GM21529 (cell line): ENCODE measurements at regions not wholly inside any gene's neighbourhood (a gene's known extent, or its start where the extent isn't known, plus 50 kb on each side); places are given as distances from the start of the nearest gene placed in this dataset.
"Not testable (repeated sequence)": the region's sequence is repeated elsewhere in the genome, so short reads cannot be mapped to it uniquely, and the experiment has no call there.

ENCODE experiments used
- ATAC-seq: cut with Tn5 transposase; IDR thresholded peaks from one replicate; pipeline ENCODE4 v1.9.1; 2021; ENCODE audit not compliant: unreplicated experiment

- no peak for ATAC-seq
These were observed 190.9 kb downstream of the SLITRK6 start for GRCh38 chr13:85608255-85608829.

DNA sequence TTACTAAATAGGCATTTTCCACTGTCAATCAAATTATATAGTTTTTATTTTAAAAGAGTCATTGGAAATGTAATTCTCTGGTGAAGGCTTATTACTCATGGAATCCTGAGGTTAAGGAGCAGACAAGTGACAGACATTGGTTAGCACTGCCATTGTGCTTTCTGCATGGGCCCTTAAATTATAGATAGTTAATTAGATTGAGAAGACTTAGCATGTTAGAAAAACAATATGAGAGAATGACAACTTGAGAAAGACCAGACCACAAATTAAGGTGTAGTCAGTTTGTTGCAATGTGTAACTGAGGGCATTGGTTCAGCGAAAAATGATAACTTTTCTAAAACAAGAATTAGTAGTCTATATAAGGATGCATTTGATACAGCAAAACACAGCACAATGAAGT, 195.5 kb downstream of the SLITRK6 start:
- no peak for ATAC-seq

- ATAC-seq, result no peak
These were observed 197.7 kb downstream of the SLITRK6 start for GRCh38 chr13:85601526-85601925.

DNA sequence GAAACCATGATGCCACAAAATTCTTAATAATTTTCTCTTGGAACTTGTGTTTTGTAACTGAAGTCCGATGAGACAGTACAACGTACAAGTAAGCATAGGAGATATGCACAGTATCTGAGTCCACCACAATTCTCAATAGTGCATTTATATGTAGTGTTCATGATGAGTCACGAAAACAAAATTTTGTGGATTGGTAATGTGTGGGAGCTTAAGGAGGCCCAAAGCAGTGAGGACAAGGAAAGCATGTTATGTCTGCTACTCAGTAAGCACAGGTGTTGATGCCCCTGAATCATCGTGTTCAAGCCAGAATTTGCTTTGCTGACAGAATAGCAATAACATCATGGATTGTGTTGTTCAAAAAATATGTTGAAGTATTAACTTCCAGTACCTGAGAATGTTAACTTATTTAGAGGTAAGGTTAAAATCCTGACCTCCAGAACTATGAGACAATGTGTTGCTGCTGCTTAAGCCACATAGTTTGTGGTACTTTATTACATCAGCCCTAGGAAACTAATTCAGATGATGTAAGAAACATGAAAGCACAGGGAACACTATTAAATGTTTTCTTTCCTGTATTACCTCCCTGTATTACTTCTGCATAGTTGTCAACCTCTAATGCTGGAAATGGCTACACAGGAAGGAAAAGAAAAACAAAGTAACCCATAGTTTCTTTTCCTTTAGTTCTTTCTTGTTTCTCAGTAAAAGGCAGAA, 201.3 kb downstream of the SLITRK6 start:
- no peak for ATAC-seq

GRCh38 chr13:85592211-85592610, 207.0 kb downstream of the SLITRK6 start:
- ATAC-seq, result no peak

DNA sequence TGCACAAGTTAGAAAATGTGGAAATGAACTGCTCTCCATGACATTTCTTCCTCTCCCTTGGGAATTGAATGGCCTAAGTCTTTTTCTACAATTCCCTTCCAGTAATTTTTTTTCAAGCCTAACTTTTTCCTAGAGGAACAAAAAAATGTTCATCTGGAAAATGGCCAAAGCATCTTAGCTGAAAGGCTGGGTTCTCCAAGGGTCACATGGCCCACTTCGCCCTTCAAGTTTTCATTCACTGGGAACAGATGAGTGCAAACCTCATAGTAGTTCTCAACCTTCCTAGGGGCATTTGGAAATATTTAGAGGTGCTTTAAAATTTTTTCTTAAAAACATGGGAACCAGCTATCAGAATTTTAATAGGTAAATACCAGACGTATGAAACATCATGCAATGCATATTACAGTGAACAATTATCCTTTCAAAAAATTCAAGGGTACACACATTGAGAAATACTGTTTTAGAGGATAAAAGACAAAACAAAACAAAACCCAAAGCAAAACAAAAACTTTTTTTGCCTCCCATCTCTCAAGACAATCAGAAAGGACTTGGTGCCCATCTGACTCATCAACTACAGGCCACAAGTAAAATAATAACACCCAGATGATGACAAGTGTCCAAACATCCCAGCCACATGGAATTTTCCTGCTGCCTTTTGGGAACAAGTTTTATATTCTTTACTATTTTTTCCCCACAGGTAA, 208.8 kb downstream of the SLITRK6 start:
- no peak for ATAC-seq

GRCh38 chr13:85589021-85589420, 210.2 kb downstream of the SLITRK6 start:
- no peak for ATAC-seq

GRCh38 chr13:85588359-85588758, 210.9 kb downstream of the SLITRK6 start:
- ATAC-seq, result no peak

GRCh38 chr13:85586856-85587255, 212.4 kb downstream of the SLITRK6 start:
- ATAC-seq, result no peak

DNA sequence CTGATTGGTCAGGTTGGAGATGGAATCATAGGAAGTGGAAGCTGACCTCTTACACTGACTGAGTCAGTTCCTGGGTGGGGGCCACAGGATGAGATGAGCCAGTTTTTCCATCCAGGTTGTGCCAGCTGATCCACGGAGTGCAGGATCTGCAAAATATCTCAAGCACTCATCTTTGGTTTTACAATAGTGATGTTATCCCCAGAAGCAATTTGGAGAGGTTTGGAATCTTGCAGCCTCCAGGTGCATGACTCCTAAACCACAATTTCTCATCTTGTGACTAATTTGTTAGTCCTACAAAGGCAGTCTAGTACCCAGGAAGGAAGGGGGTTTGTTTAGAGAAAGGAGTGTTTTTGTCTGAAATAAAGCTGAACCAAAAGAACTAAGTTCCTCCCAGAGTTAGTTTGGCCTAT, 212.8 kb downstream of the SLITRK6 start:
- no peak for ATAC-seq

GRCh38 chr13:85582890-85583289, 216.3 kb downstream of the SLITRK6 start:
- ATAC-seq, result no peak

- ATAC-seq, result no peak
These were observed 224.1 kb downstream of the SLITRK6 start for GRCh38 chr13:85575110-85575509.

DNA sequence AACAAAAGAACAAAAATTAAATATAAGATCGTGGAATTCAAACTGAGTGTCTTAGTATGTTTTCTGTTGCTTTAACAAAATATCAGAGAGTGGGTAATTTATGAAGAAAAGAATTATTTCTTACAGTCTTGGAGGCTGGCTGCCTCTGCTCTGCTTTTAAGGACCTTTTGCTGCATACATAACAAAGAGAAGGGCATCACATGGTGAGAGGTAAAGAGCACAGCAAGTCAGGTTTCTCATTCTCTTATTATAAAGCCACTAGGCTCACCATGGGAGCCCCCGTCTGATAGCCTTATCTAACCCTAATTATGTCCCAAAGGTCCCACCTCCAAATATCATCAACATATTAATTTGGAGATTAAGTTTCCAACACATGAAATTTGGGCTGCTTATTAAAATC, 231.3 kb downstream of the SLITRK6 start:
- ATAC-seq, result no peak

DNA sequence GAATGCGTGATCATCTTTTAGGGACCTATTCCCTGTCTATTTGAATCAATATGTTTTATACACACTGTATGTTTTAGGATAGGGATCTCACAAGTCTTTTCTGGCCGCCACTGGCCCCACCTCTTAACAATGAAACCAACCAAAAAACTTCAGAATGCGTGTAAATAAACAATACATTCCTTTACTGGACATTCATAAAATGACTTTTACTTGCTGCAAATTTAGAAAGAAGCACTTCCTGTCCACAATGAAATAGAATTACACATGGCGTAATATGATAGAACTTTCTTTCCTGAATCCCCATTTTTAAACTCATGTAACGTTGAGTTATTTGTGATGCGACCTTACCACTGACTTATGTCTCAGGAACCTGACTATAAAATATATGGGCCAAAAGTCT, 233.6 kb downstream of the SLITRK6 start:
- ATAC-seq, result no peak

GRCh38 chr13:85564598-85564997, 234.6 kb downstream of the SLITRK6 start:
- ATAC-seq, result no peak

- no peak for ATAC-seq
These were observed 236.9 kb downstream of the SLITRK6 start for GRCh38 chr13:85562282-85562681.

- ATAC-seq, result no peak
These were observed 241.3 kb downstream of the SLITRK6 start for GRCh38 chr13:85557691-85558467.

GRCh38 chr13:85551012-85551411, 248.2 kb downstream of the SLITRK6 start:
- no peak for ATAC-seq

- no peak for ATAC-seq
These were observed 249.4 kb downstream of the SLITRK6 start for GRCh38 chr13:85549819-85550218.

GRCh38 chr13:85548845-85549244, 250.4 kb downstream of the SLITRK6 start:
- not testable (repeated sequence) for ATAC-seq

DNA sequence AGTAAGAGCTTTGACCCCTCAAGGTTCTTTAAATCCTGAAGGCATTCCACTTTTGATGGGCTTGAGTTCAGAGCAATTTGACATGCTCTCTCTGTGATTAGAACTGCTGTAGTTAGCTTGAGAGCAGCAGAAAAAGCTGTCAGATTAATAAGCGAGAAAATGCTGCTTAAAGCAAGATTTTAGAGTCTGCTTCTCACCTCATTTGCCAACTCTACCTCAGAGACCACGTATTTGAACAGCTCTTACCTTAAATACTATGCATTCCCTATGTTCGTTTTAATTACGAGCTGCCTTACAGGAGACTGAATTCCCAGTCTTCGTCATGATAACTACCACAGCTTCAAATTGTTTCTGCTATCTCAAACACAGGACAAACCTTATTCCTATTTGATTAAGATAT, 253.4 kb downstream of the SLITRK6 start:
- no peak for ATAC-seq

- no peak for ATAC-seq
These were observed 254.5 kb downstream of the SLITRK6 start for GRCh38 chr13:85544756-85545155.
